NCI-H82 (cell line): ENCODE measurements at regions not wholly inside any gene's neighbourhood (a gene's known extent, or its start where the extent isn't known, plus 50 kb on each side); places are given as distances from the start of the nearest gene placed in this dataset.
"Not testable (repeated sequence)": the region's sequence is repeated elsewhere in the genome, so short reads cannot be mapped to it uniquely, and the experiment has no call there.

ENCODE experiments used
- DNase-seq: peaks from one replicate; lab custom pipeline; 2025; lab: John Stamatoyannopoulos, UW

DNA sequence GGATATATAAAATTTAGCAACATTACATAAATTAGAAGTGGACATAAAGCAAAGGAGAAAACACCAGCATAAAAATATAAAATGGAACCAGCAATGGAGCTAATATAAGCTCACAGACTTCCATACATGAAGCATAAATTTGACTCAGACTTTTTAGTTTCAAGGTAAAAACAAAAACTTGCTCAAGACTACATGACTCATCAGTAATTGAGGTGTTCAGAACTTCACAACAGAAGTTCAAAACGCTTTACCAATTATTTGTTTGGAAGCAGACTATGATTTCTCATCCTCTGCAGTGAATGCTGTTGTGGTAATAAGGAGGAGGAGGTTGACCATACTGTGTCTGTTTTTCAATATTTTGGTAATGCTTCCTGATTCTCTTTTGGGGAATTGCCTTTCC is 192.0 kb upstream of the MEIS1 start:
- DNase-seq: not testable (repeated sequence)

DNA sequence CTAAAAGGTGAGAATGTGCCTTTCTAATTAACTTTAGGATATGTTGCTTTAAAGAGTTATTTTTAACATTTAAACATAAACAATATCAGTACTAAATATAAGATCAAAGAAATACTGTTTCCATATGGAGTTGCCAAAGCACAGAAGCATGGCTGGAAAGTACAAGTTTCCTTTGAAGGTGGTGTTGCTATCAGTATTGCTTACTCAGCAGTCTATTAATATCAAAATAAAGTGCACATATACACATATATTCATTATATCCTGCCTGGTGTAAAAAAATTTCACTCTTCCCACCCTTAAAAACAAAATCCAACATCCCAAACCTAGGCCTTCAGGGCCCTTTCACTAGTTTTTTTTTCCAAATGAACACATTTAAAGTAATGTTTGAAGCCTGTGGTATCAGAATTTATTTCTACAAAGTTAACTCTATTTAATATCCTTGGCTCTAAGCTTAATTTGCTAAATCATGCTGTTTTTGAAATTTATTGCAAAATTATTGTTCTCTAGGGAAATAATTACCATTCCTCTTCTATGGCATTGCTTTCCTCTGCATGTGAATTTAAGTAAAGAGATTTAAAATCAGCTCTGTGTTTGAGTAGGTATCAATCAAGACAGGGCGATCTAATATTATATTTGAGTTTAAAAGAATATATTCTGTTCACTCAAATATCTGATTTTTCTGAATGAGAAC is 192.7 kb upstream of the MEIS1 start:
- DNase-seq: no peak

DNA sequence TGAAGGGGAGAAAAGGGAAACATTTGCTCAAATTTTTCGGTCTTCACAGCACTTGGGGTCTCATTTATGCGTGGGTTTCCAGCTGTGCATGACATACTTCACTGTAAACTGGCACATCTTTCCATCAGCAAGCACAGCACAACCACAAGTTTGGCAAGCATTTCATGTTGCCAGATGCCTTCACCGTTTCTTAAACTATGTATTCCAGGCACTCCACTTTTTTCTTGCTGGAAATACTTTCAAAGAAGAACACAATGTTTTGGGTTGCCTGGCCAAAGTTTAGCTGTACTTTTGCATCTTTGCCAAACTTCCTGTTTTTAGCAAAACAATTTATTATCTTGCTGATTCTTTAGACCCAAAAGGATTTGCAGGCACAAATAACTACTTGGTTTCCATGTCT is 194.6 kb upstream of the MEIS1 start:
- DNase-seq: no peak

DNA sequence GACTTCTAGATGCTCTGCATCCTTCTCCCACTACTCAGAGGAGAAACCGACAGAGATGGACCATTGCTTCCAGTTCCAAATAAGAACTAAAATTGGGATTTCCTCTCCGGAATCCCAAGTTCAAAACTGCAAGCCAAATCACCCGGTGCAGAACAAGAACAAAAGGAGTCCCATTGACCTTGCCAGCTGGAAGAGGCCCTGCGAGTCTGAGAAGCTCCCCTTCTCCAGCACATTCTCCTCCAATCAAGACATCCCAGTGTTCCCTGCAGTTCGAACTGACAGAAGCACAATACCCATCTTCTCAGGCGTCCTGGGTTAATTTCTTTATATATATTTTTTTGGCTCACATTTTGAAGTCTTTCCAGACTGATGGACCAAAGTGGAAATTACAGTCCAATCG is 195.3 kb upstream of the MEIS1 start:
- DNase-seq: no peak

DNA sequence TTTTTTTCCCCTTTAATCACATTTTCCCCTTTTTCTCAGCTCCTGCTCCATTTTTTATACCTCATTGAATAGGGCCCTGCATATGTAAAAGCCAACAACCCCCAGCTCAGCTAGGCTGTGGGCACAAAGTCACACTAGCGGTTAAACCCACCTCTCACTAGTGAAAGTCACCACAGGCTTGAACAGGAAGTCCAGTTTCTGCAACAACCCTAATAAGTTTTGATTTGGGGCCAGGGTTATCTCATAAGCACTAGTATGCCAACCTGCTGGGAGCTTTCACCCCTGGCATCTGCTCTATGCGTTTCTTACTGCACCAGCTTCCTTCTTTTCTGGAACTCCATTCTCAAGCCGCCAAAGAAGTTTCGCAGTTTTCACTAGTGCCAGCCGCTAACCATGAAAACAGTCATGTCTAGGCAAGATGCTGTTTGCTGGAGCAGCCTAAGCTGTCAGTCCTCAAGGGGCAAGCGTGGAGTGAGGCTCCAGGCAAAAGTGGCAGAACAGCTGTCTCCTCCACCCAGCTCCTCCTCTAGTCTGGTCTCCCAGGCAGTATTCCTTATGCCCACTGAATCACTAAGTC is 197.0 kb upstream of the MEIS1 start:
- DNase-seq: no peak

DNA sequence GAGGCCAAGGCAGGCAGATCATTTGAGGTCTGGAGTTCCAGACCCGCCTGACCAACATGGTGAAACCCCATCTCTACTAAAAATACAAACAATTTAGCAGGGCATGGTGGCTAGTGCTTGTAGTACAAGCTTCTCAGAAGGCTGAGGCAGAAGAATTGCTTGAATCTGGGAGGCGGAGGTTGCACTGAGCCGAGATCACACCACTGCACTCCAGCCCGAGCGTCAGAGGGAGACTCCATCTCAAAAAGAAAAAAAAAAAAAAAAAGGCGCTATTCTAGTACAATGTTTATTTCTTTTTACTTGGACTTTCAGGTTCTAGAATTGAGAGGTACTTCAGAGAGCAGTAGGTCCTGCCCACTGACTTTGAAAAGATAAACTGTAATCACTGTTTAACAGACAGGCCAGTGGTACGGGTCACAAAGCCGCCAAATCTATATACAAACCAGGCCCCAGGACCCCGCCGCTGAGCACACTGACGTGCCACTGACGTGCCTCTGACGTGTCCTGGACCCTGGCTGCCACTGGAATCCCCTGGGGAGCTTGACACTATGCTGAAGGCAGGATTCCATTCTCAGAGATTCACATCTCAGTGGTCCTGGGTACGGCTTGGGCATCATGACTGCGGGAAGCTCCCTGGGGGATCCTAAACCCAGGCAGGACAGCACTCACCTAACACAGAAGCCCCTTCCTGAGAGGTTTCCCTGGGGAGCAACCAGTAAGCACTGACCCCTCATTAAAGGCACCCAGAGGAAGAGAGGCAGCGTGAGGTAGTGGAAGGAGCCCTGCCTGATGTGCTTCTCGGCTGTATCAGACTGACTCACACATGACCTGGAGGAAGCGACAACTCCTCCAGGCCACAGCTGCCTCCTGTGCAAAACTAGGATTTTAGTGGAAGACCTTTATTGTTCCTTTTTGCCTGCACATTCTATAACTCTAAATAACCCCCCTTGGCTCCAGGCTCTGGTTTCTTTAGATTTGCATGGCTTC is 197.8 kb upstream of the MEIS1 start:
- DNase-seq: no peak

DNA sequence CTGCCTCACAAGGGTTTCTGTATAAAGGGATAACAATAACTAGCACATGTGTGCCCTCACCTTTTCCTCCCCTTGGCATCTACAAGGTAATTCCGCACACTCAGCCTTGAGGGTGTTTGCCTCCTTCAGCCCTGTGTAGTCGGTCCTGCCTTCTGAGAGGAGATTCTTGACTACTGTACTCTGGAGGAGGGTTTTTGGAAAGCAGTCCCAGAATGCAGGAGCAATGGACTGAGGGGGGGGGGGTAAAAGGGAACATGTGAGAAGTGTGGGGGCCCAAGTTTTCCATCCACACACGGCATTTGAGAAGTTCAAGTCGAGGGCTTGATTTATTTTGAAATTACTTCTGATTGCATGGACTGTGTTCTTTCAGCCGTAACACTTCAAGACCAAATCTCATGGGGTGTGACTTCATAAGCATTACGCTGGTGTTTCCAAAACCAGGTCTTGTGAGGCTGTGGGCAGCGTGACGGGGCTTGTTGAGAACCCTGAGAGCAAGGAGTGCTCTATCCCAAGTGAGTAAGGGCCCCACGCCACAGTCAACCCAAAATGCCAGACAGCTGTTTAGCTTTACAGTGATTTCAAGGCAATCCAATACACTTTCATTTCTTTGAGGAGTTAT is 198.7 kb upstream of the MEIS1 start:
- no peak for DNase-seq

DNA sequence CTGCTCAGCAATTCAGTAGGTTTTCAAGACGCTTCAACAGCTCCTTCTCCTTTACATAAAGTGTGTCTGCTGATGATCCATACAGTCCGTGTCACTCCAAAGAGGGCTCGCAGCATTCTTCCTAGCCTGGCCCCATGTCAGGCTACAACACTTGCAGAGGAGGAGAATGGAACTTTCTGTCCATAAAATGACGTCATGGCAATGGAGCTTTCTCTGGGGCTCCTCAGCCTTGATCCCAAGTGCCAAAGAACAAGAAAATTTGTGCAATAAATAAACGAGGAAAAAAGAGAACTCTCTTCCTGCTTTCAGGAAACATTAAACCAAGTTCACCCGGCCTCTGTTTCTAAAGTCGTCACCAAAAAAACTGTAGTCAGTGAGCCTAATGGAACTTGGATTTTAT is 199.5 kb upstream of the MEIS1 start:
- DNase-seq: no peak

DNA sequence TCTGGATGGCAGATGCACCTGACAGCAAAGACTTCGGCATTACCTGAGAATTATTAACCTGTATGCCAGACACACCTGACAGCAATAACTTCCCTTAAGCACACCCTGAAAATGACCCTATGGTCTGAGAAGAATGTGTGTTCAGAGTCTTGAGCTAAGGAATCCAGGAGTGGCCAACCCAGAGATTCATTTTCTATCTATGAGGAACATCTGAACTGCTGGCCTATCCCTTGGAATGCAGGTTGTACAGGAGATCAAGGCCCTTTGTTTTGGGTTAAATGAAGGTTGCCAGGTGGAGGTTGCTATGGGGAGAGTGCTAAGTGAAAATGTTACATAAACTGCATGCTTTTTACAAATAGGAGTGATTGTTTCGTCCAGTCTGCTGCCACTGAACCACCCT is 200.9 kb upstream of the MEIS1 start:
- no peak for DNase-seq

DNA sequence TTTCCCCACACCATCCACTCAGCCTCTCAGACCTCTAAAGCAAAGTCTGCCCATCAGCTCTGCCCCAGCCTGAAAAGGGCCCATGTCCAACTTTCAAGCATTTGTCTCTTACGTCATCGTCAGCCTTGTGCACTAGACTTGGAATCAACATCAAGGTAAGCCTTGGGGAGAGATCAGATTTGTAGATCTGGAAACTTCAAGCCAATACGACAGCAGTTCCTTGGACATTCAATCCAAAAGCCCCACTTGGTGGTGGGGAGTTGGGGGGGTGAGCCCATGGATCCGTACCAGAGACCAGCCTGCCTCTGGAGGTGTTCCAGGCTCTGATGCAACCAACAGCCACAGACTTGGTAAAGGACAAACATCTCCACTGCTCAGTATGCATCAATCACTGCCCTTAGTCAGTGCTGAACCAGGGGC is 206.8 kb upstream of the MEIS1 start:
- no peak for DNase-seq

DNA sequence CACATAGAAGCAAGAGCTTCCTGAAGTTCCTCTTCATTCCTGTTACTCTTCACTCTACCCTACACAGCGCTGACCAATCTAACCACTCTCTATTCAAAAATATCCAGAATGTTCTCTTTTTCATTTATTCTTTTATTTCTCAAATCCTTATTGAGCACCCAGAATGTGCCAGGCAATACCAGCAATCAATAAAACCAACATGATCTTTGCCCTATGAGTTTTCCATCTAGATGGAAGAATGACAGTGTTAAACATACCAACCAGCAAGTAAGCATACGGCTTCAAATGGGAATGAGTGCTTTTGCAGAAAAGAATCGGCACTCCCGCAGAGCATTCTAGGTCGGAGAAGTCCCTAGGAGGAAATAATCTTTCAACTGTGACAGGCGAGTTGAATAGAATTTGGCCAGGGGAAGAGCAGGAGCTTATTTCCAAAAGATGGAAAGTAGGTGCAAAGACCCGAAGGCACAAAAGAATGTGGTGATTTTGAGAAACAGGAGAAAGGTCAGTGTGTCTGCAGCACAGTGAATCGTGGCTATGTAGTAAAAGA is 217.8 kb upstream of the MEIS1 start:
- no peak for DNase-seq

DNA sequence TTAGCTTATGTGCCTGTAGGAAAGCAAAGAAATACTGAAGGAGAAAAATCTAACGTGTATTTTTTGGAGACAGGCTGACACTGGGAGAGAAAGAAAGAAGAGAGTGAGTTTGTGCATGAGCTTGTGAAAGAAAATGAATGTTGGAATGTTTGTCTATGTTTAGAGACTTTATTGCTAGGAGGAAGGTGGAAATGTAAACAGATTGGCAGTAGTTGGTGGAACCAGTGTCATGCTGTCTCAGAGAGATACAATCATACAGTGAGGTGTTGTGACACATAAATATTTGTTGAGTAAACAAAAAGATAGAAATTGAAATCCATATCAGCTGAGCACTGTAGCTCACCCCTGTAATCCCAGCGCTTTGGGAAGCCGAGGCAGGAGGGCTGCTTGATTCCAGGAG is 222.2 kb upstream of the MEIS1 start:
- DNase-seq: no peak

DNA sequence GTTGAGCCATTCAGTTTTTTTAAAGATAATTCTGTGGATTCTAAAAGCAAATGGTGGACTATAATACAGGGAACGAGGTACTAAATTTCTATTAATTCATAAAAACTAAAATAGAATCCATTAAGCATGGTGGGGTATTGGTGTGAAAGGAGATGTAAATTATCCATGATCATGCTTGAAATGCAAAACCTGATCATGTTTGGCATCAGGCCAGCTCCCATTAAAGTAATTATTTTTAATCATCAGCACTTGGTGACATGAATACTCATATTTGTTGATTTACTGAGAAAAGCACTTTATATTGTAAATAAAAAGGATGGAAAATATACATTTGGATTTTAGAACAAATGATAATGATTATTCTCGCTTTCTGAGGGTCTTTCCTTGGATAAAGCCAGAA is 232.3 kb upstream of the MEIS1 start:
- DNase-seq: no peak

DNA sequence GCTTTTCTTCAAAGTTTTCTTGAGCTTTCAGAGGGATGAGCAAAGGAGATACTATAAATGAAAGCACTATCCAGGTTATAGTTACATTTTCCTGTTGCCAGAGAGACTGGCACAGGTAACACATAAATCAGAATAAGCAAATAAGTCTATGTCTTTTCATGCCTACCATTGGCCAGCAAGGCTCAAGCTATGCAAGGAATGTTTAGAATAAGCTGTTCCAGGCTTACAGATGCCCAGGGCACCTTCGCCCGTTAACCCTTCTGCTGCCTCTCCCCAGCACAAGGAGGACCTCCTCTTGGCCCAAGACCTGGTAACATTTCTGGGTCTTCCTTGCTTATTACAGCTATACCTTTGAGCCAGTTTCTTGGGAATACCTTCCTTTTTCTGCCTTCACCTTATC is 233.7 kb upstream of the MEIS1 start:
- DNase-seq: no peak

DNA sequence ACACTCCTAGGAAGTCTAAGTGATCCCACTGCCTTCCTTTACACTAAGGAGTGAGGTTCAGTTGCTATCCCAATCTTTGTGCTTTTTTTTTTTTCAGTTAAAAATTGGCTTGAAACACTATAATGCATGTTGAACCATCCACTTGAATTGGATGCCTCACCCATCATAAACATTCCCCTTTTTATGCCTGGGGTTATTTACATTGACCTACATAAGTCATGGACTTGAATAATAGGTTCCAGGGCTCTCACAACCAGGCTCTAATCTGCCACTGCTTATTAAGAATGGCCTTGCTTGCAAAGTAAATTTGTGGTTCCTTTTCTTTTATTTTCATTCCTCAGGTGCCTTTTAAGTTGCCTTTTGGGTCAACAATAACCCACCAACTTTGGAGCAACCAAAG is 236.1 kb upstream of the MEIS1 start:
- no peak for DNase-seq

DNA sequence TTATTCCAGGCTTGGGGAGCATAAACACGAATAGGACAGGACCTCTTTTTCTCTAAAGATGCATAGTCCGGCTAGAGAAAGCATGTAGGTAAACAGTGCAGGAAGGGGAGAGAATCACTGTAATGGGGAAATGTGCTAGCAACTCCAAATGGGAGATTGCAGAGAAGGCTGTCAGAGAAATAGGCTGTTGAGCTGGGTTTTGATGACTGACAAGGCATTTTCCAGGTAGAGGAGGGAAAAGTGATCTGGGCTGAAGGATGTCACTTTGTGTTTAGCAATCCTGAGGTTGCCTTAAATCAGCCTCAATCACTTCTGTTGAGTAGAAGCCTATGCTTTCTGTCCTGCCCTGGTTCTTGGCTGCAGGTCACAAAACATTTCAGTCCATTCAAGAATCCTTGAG is 242.0 kb upstream of the MEIS1 start:
- DNase-seq: no peak

DNA sequence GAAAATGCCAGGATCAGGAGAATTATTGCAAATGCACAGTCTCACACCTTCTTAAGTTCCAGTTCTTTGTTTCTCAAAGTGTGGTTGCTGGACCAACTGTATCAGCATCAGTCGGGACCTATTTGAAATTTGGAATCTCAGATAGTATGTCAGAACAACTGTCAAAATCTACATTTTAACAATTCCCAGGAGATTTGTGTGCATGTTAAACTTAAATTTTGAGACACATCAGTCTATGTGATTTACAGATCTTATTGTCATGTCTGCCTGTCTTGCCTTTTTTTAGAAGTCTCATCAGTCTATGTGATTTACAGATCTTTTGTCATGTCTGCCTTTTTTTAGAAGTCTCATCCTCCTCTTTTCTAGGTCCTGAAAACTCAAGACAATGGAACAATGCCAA is 243.6 kb upstream of the MEIS1 start:
- no peak for DNase-seq

DNA sequence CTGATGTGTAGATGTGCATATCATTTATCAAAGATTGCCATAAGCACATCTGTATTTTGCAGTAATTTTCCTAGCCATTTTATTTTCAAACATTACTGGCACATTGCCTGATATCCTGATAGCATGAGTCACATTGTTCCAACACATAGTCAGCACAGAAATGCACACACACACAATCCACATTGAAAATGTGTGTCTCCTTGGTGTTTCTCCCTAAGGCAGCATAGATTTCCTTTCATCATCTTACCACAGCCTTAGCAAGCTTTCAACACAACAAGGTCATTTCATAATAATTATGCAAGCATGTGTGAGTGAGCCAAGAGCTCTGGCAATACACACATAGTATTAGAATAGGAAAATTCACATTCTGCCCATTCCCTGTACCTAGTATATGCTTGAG is 245.4 kb upstream of the MEIS1 start:
- no peak for DNase-seq

DNA sequence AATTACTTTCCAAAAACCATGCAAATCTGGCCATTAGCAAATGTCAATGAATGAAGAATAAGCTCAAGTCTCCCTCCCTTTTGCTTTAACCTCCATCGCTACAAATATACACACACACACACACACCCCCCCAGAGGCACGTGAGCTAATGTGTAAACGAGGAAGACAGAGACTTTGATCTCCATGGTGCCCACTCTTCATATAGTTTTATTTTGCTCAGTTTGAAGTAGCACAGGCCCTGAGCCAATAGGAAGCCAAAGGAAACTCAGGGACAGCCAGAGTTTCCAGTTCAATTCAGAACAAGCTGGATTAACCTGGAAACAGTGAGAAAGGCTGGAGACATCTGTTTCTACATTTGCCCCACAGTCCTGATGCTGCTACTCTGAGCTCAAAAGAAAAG is 248.4 kb upstream of the MEIS1 start:
- no peak for DNase-seq

DNA sequence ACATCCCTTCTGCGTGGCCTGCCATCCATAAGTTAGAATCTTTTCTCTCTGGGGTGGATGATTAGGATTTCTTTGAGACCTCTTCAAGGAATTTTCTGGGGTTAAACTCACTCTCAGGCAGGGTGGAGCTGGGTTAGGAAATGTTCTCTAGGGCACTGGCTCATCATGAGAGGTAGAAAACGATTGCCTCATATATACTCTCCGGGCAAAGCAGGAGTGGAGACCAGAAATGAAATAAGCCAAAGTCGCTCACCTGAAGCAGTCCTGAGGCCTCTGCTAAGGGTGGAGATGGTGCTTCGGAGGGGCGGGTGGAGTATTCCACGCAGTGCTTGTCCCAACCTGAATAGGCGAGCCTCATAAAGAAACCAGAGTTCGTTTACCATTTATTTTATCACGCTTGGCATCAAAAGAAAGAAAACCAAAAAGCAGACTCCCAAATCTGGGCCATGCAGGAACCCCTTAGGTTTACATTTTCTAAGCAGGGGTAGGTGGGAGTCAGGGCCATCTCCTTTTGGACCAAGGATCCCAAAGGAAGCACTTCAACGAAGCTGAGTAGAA is 249.3 kb upstream of the MEIS1 start:
- DNase-seq: no peak

DNA sequence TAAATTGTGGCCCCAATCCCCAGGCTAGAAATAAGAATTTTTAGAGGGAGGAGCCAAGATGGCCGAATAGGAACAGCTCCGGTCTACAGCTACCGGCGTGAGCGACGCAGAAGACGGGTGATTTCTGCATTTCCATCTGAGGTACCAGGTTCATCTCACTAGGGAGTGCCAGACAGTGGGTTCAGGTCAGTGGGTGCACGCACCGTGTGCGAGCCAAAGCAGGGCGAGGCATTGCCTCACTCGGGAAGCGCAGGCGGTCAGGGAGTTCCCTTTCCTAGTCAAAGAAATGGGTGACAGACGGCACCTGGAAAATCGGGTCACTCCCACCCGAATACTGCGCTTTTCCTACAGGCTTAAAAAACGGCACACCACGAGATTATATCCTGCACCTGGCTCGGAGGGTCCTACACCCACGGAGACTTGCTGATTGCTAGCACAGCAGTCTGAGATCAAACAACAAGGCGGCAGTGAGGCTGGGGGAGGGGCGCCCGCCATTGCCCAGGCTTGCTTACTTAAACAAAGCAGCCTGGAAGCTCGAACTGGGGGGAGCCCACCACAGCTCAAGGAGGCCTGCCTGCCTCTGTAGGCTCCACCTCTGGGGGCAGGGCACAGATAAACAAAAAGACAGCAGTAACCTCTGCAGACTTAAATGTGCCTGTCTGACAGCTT is 257.7 kb upstream of the MEIS1 start:
- not testable (repeated sequence) for DNase-seq
